Body of pancreas (tissue), 4 donors: ENCODE measurements at regions not wholly inside any gene's neighbourhood (a gene's known extent, or its start where the extent isn't known, plus 50 kb on each side); places are given as distances from the start of the nearest gene placed in this dataset.

ENCODE experiments used
- ATAC-seq: fragments of 150-250 bp; one replicate; pipeline ENCODE4 v1.9.1; 2016
- DNase-seq, 4 donors: peaks; one replicate each; pipeline ENCODE4 v3.0.0-alpha.2; 2019
- H3K27ac ChIP-seq, 4 donors: fragments of 200-600 bp; sonication (generic); 1 replicate in 3 of 4; 2 replicates in 1 of 4; pipeline versions ENCODE4 v1.5.1 to v1.6.1; 2016 to 2019; ENCODE audit warnings: mild to moderate bottlenecking in 1 of 4, mixed read lengths in 1 of 4, moderate library complexity in 1 of 4
- H3K27me3 ChIP-seq, 2 donors: fragments of 200-600 bp; sonication (generic); one replicate each; pipeline ENCODE4 v1.6.0; 2016; ENCODE audit warnings: mild to moderate bottlenecking in 1 of 2
- H3K36me3 ChIP-seq, 2 donors: fragments of 200-600 bp; sonication (generic); replicated peaks in 1 of 2; 2 replicates each; pipeline ENCODE4 v1.5.1; 2016; ENCODE audit warnings: low read depth in 2 of 2; ENCODE audit not compliant: insufficient read depth in 1 of 2
- H3K4me1 ChIP-seq: fragments of 200-600 bp; sonication (generic); one replicate; pipeline ENCODE4 v1.6.0; 2016
- H3K4me3 ChIP-seq, 2 donors: fragments of 200-600 bp; sonication (generic); 1 replicate in 1 of 2; 2 replicates in 1 of 2; pipeline ENCODE4 v1.5.1; 2016 to 2019
- H3K9me3 ChIP-seq, 3 donors: fragments of 200-600 bp; sonication (generic); 1 replicate in 2 of 3; 2 replicates in 1 of 3; pipeline ENCODE4 v1.5.1; 2016
- POLR2A ChIP-seq, 3 donors: fragments of 450-650 bp; IDR thresholded peaks; one replicate each; pipeline ENCODE4 v1.6.1; 2016; ENCODE audit warnings: antibody characterized with exemption in 3 of 3, mild to moderate bottlenecking in 2 of 3
- WGBS, 2 donors: methylation state at CpG; one replicate each; pipeline ENCODE4 v1.1.5; 2017; 5-methylcytosine and 5-hydroxymethylcytosine counted together
- intact Hi-C: fragments of 100-400 bp; cut with DNase I; formaldehyde crosslinking; loops from one replicate; pipeline ENCODE4 v1.15.1; 2023
- TF ChIP-seq, protein P1 (sequence below), 7 experiments: fragments of 450-650 bp in 4 of 7; fragments of 200-600 bp in 3 of 7; sonication (generic) in 3 of 7; IDR thresholded peaks; one replicate each; pipeline ENCODE4 v1.5.1; 2016 to 2019; ENCODE audit warnings: antibody characterized with exemption in 7 of 7

DNA sequence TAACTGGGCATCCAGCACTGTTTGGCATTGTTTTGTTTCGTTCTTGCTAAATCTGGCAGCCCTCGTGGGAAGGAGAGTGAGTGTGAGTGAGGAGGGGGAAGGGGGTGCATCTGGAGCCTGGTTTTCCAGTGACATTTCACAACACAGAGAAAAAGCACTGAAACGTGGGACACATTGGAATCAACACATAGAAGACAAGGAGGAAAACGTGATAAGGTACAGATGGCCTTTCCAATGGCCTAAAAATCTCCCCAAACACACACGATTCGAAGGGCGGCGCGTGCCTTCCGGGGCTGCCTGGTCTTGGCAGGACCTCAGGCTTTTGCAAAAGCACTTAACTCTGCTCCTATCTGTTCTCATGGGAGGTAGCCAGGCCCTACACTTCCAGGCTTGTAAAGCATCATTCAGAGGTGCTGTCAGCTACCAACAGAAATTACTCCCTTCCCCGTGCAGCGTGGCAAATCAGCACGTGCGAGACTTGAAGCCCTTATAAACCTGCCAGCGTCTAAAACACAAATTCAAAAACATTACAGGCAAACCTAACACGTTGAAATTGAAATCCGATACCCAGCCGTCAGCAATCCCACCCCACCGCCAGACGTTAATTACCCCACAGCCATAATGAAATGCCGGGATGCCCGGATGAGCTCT, 129.4 kb downstream of the OLFM1 start:
- intact Hi-C loops = no loop called here
- TF ChIP-seq, protein P1, sequence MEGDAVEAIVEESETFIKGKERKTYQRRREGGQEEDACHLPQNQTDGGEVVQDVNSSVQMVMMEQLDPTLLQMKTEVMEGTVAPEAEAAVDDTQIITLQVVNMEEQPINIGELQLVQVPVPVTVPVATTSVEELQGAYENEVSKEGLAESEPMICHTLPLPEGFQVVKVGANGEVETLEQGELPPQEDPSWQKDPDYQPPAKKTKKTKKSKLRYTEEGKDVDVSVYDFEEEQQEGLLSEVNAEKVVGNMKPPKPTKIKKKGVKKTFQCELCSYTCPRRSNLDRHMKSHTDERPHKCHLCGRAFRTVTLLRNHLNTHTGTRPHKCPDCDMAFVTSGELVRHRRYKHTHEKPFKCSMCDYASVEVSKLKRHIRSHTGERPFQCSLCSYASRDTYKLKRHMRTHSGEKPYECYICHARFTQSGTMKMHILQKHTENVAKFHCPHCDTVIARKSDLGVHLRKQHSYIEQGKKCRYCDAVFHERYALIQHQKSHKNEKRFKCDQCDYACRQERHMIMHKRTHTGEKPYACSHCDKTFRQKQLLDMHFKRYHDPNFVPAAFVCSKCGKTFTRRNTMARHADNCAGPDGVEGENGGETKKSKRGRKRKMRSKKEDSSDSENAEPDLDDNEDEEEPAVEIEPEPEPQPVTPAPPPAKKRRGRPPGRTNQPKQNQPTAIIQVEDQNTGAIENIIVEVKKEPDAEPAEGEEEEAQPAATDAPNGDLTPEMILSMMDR (IDR thresholded peaks at IDR 0.05) = no peak
- no peak for TF ChIP-seq POLR2A (IDR thresholded peaks at IDR 0.05)
- peak; percentile 41 to 71 (median 68) for DNase-seq
- Histone ChIP-seq H3K9me3 (no peaks in the 10 kb centered on the region), H3K4me1 (peaks cover 43% of the 10 kb centered on the region), H3K27ac (peak overlapping the region; percentile 33 to 55 (median 46)), H3K4me3 (no peak overlapping the region), H3K27me3 (no peaks in the 10 kb centered on the region), H3K36me3 (no peaks in the 10 kb centered on the region)
- peak; percentile 29 for ATAC-seq
- WGBS, 2 donors = 52 to 60% methylated on average over 22 of the region's 22 CpGs

DNA sequence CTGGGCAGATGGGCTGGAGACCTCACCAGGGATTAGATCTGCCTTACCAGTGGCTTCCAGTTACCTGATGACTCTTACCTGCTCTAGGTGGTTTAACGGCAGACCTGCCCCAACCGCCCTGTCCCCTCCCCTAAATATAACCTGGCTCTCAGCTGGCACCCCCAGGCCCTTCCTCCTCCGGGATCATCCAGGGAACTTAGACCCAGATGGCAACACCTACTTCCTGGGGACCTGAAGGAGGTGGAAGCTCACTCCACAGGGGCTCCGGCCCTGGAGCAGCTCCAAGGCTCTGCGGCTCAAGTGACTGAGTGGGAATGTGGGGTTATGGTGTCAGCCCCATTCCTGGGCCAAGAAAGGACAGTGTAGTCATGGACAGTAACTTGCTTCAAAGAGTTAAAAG, 130.4 kb downstream of the OLFM1 start:
- intact Hi-C loops = no loop called here
- Histone ChIP-seq H3K4me1 (peaks cover 52% of the 10 kb centered on the region), H3K4me3 (no peak overlapping the region), H3K36me3 (no peaks in the 10 kb centered on the region), H3K27ac (peak overlapping the region in 1 of 4 donors; percentile 50), H3K9me3 (no peaks in the 10 kb centered on the region), H3K27me3 (no peaks in the 10 kb centered on the region)
- ATAC-seq (no peak), DNase-seq (peak in 1 of 4 donors; percentile 10)
- WGBS, 2 donors = 66 to 81% methylated on average over 3 to 5 of the region's 5 CpGs
- TF ChIP-seq, protein P1 (IDR thresholded peaks at IDR 0.05) = no peak
- no peak for TF ChIP-seq POLR2A (IDR thresholded peaks at IDR 0.05)

DNA sequence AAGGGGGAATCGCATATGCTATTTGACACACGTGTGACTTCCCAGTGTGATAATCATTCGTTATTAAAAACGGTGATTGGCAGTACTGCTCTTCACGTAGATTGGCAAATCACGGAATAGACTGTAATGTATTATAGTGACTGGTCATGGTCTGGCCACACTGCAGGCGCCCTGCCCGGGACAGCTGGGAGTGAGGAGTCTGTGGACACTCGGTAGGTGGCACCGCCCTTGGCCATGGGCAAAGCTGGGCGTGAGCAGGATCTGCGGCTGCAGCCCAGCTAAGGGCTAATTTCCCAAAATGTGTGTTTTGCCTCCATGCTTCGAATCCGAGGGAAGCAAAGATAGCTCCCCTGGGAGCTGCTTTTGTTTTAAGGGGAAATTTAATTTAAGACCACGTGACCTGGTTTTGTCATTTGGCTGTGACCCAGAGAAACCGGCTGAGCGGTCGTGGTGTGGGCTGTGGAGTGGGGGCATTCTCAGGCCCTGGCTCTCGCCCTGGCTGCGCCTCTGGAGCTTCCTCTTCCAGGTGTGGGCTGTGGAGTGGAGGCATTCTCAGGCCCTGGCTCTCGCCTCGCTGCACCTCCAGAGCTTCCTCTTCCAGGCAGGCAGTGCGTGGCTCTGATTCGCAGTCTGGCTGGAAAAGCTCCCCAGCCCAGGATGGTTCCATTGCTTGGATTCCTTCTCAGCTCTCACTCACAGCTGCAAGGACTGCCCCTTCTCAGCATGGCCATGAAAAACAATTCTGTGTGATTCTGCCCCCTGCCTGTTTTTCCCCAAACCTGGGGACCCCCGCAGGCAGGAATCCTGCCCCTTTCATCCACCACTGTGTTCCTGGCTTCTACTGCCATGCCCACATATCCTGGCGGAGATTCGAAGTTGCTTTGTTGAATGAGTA, 131.1 kb downstream of the OLFM1 start:
- ATAC-seq = no peak
- TF ChIP-seq POLR2A (IDR thresholded peaks at IDR 0.05) = no peak
- H3K27ac ChIP-seq = peak overlapping the region in 1 of 4 donors; percentile 3
- H3K9me3 ChIP-seq = no peaks in the 10 kb centered on the region
- intact Hi-C loops = no loop called here
- peak in 3 of 4 donors; percentile 15 to 31 (median 23) for DNase-seq
- no peaks in the 10 kb centered on the region for H3K36me3 ChIP-seq
- peaks cover 54% of the 10 kb centered on the region for H3K4me1 ChIP-seq
- H3K27me3 ChIP-seq = no peaks in the 10 kb centered on the region
- H3K4me3 ChIP-seq = no peak overlapping the region
- 50 to 56% methylated on average over 18 to 27 of the region's 27 CpGs for WGBS, 2 donors

DNA sequence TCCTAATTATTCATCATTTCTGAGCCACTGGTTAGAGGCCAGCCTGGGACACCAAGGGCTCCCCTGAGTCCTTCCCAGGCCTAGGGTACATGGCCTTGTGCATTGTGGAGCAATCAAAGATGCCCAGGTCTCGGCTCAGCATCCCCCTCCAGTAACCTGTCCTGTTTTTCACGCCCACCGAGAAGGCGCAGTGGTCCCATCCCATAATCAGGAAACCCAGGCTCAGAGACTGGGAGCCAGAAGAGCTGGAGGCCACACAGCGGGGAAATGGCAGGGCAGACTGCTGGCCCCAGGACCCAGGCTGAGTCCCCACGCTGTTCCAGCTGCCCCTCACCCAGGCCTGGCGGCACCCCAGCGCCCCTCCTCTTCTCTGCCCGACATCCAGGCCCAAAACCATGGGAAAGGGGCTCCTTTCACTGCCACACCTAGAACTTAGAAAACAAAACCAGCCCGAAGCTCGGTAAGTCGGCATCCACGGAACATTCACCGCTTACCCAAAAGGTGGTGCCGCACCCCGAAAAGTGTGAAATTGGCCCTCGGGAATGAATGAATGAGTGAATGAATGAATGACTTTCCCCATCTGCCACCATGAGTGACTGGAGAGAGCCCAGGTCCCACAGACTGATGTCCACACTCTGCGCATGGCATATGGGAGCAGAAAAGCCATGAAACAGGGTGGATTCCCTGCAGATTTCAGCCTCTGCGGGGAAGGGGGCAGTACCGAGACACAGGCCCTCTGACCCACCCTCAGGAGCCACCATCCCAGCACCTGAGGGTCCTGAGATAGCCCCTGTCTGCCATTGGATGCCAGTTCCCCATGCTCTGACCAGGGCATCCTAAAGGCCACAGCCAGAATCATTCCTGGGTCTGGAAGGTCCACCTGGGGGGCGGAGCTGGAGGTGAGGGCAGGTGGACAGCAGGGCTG, 132.5 kb downstream of the OLFM1 start:
- WGBS, 2 donors = 85 to 86% methylated on average over 13 to 21 of the region's 21 CpGs
- H3K4me1 ChIP-seq = peaks cover 67% of the 10 kb centered on the region
- no peak for ATAC-seq
- H3K4me3 ChIP-seq = no peak overlapping the region
- no peaks in the 10 kb centered on the region for H3K27me3 ChIP-seq
- no peaks in the 10 kb centered on the region for H3K36me3 ChIP-seq
- TF ChIP-seq, protein P1 (IDR thresholded peaks at IDR 0.05) = no peak
- no peak for TF ChIP-seq POLR2A (IDR thresholded peaks at IDR 0.05)
- H3K27ac ChIP-seq = no peak overlapping the region
- peak in 3 of 4 donors; percentile 1 to 11 (median 4) for DNase-seq
- H3K9me3 ChIP-seq = no peaks in the 10 kb centered on the region
- intact Hi-C loops = no loop called here
